NT2/D1 (cell line): ENCODE measurements at regions not wholly inside any gene's neighbourhood (a gene's known extent, or its start where the extent isn't known, plus 50 kb on each side); places are given as distances from the start of the nearest gene placed in this dataset.

ENCODE experiments used
- SUZ12 ChIP-seq: IDR thresholded peaks from 2 replicates; pipeline ENCODE4 v1.6.1; 2011; ENCODE audit not compliant: insufficient read length, insufficient read depth; ENCODE audit errors: extremely low read depth
- YY1 ChIP-seq: IDR thresholded peaks from 2 replicates; pipeline ENCODE4 v1.6.1; 2011; ENCODE audit not compliant: insufficient read length, insufficient read depth
- ZNF274 ChIP-seq: IDR thresholded peaks from 2 replicates; pipeline ENCODE4 v1.6.1; 2011; ENCODE audit warnings: mild to moderate bottlenecking, low read depth, low read length

- no peak for TF ChIP-seq ZNF274
- TF ChIP-seq YY1 = no peak
- no peak for TF ChIP-seq SUZ12
Measured at GRCh38 chr6:77290798-77291197, 172.5 kb downstream of the HTR1B start.
